GM19438 (cell line): ENCODE measurements at regions not wholly inside any gene's neighbourhood (a gene's known extent, or its start where the extent isn't known, plus 50 kb on each side); places are given as distances from the start of the nearest gene placed in this dataset.

ENCODE experiments used
- ATAC-seq: cut with Tn5 transposase; IDR thresholded peaks from one replicate; pipeline ENCODE4 v1.9.1; 2021; ENCODE audit warnings: low read depth; ENCODE audit not compliant: unreplicated experiment

GRCh38 chr2:6671913-6672312 lies 193.8 kb downstream of the CMPK2 start:
- ATAC-seq: no peak

- ATAC-seq: no peak
Measured at GRCh38 chr2:6674381-6674780, 191.3 kb downstream of the CMPK2 start.

GRCh38 chr2:6675791-6676190 lies 189.9 kb downstream of the CMPK2 start:
- no peak for ATAC-seq

- ATAC-seq: no peak
Measured at GRCh38 chr2:6676241-6676640, 189.5 kb downstream of the CMPK2 start.

- ATAC-seq: no peak
Measured at GRCh38 chr2:6676776-6677175, 188.9 kb downstream of the CMPK2 start.

GRCh38 chr2:6679471-6679870 lies 186.2 kb downstream of the CMPK2 start:
- ATAC-seq: no peak

- ATAC-seq: no peak
Measured at GRCh38 chr2:6683516-6683915, 182.2 kb downstream of the CMPK2 start.

GRCh38 chr2:6685447-6685846 lies 180.3 kb downstream of the CMPK2 start:
- no peak for ATAC-seq

GRCh38 chr2:6692056-6692455 lies 173.7 kb downstream of the CMPK2 start:
- no peak for ATAC-seq

- ATAC-seq: no peak
Measured at GRCh38 chr2:6692819-6693218, 172.9 kb downstream of the CMPK2 start.

GRCh38 chr2:6694555-6694954 lies 171.2 kb downstream of the CMPK2 start:
- ATAC-seq: no peak

- ATAC-seq: no peak
Measured at GRCh38 chr2:6700335-6700734, 165.4 kb downstream of the CMPK2 start.

- ATAC-seq: no peak
Measured at GRCh38 chr2:6704077-6704476, 161.6 kb downstream of the CMPK2 start.

GRCh38 chr2:6721395-6721794 lies 144.3 kb downstream of the CMPK2 start:
- ATAC-seq: no peak

GRCh38 chr2:6722574-6722973 lies 143.1 kb downstream of the CMPK2 start:
- ATAC-seq: no peak

- ATAC-seq: no peak
Measured at GRCh38 chr2:6723865-6724604, 141.7 kb downstream of the CMPK2 start.

GRCh38 chr2:6724605-6725140 lies 141.0 kb downstream of the CMPK2 start:
- no peak for ATAC-seq

GRCh38 chr2:6728156-6728555 lies 137.6 kb downstream of the CMPK2 start:
- ATAC-seq: no peak

- ATAC-seq: no peak
Measured at GRCh38 chr2:6730003-6730402, 135.7 kb downstream of the CMPK2 start.

- no peak for ATAC-seq
Measured at GRCh38 chr2:6730649-6731532, 134.8 kb downstream of the CMPK2 start.

GRCh38 chr2:6739547-6739946 lies 126.2 kb downstream of the CMPK2 start:
- ATAC-seq: no peak

- no peak for ATAC-seq
Measured at GRCh38 chr2:6741229-6741628, 124.5 kb downstream of the CMPK2 start.
